Nephron (organoid): ENCODE measurements at regions not wholly inside any gene's neighbourhood (a gene's known extent, or its start where the extent isn't known, plus 50 kb on each side); places are given as distances from the start of the nearest gene placed in this dataset.

Experiments
- H3K27ac Mint-ChIP-seq, 3 experiments: 2 replicates each; pipeline ENCODE4 v1.8.0; 2020; ENCODE audit warnings: mixed read lengths in 3 of 3, mild to moderate bottlenecking in 2 of 3, moderate library complexity in 1 of 3
- H3K27me3 Mint-ChIP-seq: 2 replicates; pipeline ENCODE4 v1.8.0; 2021; ENCODE audit warnings: low read depth, mild to moderate bottlenecking, moderate library complexity, mixed read lengths
- H3K36me3 Mint-ChIP-seq: 2 replicates; pipeline ENCODE4 v1.8.0; 2020; ENCODE audit warnings: low read depth, mixed read lengths
- H3K4me1 Mint-ChIP-seq: 2 replicates; pipeline ENCODE4 v1.8.0; 2020; ENCODE audit warnings: mixed read lengths
- H3K4me3 Mint-ChIP-seq, 3 experiments: 2 replicates each; pipeline ENCODE4 v1.8.0; 2020; ENCODE audit warnings: mild to moderate bottlenecking in 3 of 3, mixed read lengths in 3 of 3, moderate library complexity in 2 of 3
- H3K9me3 Mint-ChIP-seq: 2 replicates; pipeline ENCODE4 v1.8.0; 2020; ENCODE audit warnings: mixed read lengths
- TF ChIP-seq, protein P1 (sequence below), 3 experiments: fragments of 200-600 bp; sonication (generic); IDR thresholded peaks; one replicate each; pipeline ENCODE4 v1.5.0; 2021; ENCODE audit warnings: antibody characterized with exemption in 3 of 3; ENCODE audit not compliant: unreplicated experiment in 3 of 3

DNA sequence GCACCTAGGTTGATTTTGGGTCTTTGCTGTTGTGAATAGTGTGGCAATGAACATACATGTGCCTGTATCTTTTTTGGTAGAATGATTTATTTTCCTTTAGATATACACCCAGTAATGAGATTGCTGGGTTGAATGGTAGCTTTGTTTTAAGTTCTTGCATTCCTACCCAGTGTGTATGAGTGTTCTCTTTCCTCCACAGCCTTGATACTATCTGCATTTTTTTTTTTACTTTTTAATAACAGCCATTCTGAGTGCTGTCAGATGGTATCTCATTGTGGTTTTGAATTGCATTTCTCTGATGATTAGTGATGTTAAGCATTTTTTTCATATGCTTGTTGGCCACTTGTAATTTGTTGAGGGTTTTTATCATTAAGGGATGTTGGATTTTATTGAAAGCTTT is 351.8 kb upstream of the GNPDA2 start:
- Mint-ChIP-seq H3K36me3 (no peaks in the 10 kb centered on the region), H3K9me3 (peaks cover 8% of the 10 kb centered on the region), H3K4me1 (no peaks in the 10 kb centered on the region), H3K4me3 (no peak overlapping the region), H3K27ac (no peak overlapping the region), H3K27me3 (no peaks in the 10 kb centered on the region)
- TF ChIP-seq, protein P1, sequence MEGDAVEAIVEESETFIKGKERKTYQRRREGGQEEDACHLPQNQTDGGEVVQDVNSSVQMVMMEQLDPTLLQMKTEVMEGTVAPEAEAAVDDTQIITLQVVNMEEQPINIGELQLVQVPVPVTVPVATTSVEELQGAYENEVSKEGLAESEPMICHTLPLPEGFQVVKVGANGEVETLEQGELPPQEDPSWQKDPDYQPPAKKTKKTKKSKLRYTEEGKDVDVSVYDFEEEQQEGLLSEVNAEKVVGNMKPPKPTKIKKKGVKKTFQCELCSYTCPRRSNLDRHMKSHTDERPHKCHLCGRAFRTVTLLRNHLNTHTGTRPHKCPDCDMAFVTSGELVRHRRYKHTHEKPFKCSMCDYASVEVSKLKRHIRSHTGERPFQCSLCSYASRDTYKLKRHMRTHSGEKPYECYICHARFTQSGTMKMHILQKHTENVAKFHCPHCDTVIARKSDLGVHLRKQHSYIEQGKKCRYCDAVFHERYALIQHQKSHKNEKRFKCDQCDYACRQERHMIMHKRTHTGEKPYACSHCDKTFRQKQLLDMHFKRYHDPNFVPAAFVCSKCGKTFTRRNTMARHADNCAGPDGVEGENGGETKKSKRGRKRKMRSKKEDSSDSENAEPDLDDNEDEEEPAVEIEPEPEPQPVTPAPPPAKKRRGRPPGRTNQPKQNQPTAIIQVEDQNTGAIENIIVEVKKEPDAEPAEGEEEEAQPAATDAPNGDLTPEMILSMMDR (IDR thresholded peaks at IDR 0.05; ENCODE audit: unreplicated experiment in 3 of 3): no peak

DNA sequence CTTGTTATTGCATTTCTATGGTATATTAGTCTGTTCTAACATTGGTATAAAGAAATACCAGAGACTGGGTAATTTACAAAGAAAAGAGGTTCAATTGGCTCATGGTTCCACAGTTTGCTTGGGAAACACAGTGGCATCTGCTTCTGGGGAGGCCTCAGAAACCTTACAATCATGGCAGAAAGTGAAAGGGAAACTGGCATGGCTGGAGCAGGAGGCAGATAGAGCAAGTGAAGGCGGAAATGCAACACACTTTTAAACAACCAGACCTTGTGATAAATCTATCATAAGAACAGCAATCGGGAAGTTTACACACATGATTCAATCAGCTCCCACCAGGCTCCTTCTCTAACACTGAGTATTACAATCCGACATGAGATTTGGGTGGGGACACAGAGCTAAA is 346.6 kb upstream of the GNPDA2 start:
- Mint-ChIP-seq H3K36me3 (no peaks in the 10 kb centered on the region), H3K9me3 (peaks cover 4% of the 10 kb centered on the region), H3K4me1 (no peaks in the 10 kb centered on the region), H3K4me3 (no peak overlapping the region), H3K27me3 (no peaks in the 10 kb centered on the region), H3K27ac (no peak overlapping the region)
- TF ChIP-seq, protein P1 (IDR thresholded peaks at IDR 0.05; ENCODE audit: unreplicated experiment in 3 of 3): no peak

DNA sequence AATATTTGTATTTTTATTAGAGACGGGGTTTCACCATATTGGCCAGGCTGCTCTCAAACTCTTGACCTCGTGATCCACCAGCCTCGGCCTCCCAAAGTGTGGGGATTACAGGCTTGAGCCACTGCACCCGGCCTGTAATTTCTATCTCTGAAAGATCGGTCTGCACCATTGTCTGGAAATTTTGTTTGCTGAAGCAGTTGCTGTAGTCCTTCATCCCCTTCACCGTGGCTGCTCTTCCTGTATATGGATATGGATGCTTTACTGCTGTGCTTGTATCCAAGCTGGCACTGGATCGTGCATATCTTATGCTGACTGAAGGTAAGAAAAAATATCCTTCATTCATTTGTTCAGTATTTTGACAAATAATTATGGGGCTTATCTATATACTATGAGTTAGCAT is 338.4 kb upstream of the GNPDA2 start:
- Mint-ChIP-seq H3K27me3 (no peaks in the 10 kb centered on the region), H3K9me3 (peaks cover 4% of the 10 kb centered on the region), H3K4me1 (peaks cover 19% of the 10 kb centered on the region), H3K4me3 (no peak overlapping the region), H3K36me3 (no peaks in the 10 kb centered on the region), H3K27ac (peak overlapping the region in 2 of 3 experiments; percentile 38 to 40)
- TF ChIP-seq, protein P1 (IDR thresholded peaks at IDR 0.05; ENCODE audit: unreplicated experiment in 3 of 3): no peak

DNA sequence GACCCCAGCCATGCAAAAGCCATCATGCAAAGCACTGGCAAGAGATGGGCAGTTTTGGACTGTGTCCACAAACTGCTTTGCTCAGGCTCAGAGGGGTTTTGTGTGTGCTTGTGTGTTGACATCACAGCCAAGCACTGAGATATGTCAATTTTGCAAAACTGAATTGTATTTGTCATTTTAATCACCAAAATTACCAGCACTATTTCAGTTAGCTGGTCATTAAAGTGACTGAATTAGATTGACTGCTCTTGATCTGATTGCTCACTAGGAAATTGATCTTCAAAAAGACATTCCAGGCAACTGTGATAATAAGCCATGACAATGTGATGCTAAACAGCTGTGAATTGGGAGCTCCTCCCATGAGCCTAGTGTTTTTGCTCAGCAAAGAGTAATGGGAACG is 337.3 kb upstream of the GNPDA2 start:
- Mint-ChIP-seq H3K36me3 (no peaks in the 10 kb centered on the region), H3K27ac (peak overlapping the region; percentile 48 to 64 (median 54)), H3K4me1 (peaks cover 19% of the 10 kb centered on the region), H3K27me3 (no peaks in the 10 kb centered on the region), H3K4me3 (no peak overlapping the region), H3K9me3 (peaks cover under 1% of the 10 kb centered on the region)
- TF ChIP-seq, protein P1 (IDR thresholded peaks at IDR 0.05; ENCODE audit: unreplicated experiment in 3 of 3): no peak

DNA sequence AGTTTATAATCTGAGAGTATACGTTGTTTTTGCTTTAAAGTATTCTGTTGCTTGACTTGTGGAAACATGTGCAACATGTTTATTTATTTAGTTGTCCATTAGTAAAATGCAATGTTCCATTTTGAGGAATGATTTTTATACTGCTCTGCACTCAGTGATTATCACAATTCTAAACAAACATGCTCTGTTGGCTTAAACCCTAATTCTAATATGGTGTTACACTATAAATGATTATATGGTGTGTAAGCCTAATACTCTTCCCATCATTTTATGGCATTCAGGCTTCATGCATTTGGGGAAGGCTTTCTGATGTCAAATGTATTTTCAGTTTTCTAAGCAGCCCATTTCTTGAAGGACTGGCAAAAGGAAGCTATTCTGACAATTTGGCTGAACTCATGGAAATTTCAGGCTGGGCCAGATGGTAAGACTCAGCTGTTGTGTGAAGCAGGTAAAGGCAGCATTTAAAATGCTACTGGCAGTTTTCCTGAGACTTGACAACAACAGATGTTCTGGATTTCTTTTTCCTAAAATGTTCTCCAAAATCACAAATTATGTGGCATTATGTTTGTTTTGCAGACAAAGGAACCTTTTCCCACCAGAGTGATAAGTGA is 336.7 kb upstream of the GNPDA2 start:
- Mint-ChIP-seq H3K4me3 (no peak overlapping the region), H3K4me1 (peaks cover 19% of the 10 kb centered on the region), H3K27ac (peak overlapping the region in 2 of 3 experiments; percentile 54 to 64), H3K9me3 (no peaks in the 10 kb centered on the region), H3K27me3 (no peaks in the 10 kb centered on the region), H3K36me3 (no peaks in the 10 kb centered on the region)
- TF ChIP-seq, protein P1 (IDR thresholded peaks at IDR 0.05; ENCODE audit: unreplicated experiment in 3 of 3): no peak

DNA sequence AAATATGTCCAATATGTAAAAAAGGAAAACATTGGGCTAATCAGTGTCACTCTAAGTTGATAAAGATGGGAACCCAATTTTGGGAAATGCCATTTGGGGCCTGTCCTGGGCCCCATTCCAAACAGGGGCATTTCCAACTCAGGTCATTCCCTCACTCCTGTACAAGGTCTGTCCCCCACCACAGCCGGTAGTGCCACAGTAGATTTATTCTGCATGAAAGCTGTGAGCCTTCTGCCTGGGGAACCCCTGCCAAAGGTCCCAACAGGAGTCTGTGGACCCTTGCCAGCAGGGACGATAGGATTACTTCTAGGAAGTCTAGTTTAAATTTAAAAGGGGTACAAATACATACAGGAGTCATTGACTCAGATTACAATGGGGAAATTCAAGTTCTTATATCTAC is 317.6 kb upstream of the GNPDA2 start:
- H3K27ac Mint-ChIP-seq: peak overlapping the region in 1 of 3 experiments; percentile 40
- no peaks in the 10 kb centered on the region for H3K36me3 Mint-ChIP-seq
- H3K4me1 Mint-ChIP-seq: peaks cover 15% of the 10 kb centered on the region
- no peak overlapping the region for H3K4me3 Mint-ChIP-seq
- H3K27me3 Mint-ChIP-seq: no peaks in the 10 kb centered on the region
- peaks cover 17% of the 10 kb centered on the region for H3K9me3 Mint-ChIP-seq
- TF ChIP-seq, protein P1 (IDR thresholded peaks at IDR 0.05; ENCODE audit: unreplicated experiment in 3 of 3): no peak
